ENCODE measurements at regions not wholly inside any gene's neighbourhood (a gene's known extent, or its start where the extent isn't known, plus 50 kb on each side); places are given as distances from the start of the nearest gene placed in this dataset.

DNA sequence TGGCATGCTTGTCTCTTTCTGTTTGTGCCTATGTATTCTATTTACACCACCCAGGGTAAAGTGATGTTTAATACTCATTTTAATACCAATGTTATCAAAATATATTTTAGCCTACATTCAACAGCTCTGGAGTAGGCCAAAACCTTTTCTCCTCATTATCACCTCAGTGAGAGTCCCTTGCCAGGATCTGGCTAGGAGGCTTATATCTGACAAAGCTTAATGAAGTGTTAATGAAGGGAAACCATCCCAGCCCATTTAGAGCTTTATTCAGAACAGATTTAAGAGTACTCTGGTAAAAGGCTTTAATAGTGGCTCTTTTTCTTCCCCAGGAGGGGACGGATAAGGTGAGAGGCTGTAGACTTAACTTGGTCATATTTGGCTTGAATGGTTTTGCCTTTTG, 137.6 kb downstream of the GRIN2B start:
- no peak for DNase-seq (ENCODE audit: low read depth in 4 of 4, low spot score in 2 of 4)

- no peak for DNase-seq (ENCODE audit: low read depth in 4 of 4, low spot score in 2 of 4)
Observed at GRCh38 chr12:13841358-13841757, 140.0 kb downstream of the GRIN2B start.

DNA sequence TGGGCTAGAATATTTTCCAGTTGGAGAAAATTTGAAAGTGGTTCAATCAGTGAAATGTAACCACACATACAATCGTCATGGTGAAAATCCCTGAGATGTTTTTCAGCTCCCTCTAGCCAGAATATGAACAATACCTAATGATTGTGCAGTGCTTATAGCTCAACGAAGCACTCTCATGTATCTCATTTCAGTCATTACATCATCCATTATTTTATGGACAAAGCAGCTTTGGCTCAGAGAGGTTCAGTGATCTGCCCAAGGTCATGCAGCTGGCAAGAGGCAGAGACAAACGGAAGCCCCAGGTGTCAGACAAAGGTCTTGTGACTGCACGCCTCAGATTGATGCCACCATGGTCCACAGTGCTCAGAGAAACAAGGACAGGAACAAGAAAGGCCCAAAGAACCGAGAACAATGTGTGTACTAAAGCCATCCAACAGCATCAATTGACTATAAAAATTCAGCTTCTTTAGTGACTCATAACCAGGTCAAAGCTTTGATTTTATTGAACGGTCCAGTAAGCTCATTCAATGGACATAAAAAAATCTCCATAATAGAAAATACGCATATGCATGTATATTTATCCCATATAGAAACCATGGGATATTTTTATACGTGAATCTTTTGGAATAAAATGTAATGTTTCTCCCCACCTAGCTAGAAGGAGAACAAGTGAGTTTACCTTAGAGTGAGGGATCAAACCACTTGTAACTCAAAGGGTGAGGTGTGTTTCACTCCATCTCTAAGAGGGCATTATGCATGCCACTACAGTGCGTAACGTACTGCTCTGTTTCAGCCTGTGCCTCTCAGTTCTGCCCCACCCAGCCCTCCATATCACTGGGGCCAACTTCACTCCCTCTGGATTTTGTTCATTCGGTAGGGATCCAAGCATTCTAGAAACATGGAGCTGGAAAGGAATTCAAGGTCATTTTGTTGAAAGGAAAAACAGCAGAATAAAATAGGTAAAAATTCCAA, 141.8 kb downstream of the GRIN2B start:
- DNase-seq (ENCODE audit: low read depth in 4 of 4, low spot score in 2 of 4): no peak

- DNase-seq (ENCODE audit: low read depth in 4 of 4, low spot score in 2 of 4): no peak
Observed at GRCh38 chr12:13836099-13836498, 145.3 kb downstream of the GRIN2B start.

DNA sequence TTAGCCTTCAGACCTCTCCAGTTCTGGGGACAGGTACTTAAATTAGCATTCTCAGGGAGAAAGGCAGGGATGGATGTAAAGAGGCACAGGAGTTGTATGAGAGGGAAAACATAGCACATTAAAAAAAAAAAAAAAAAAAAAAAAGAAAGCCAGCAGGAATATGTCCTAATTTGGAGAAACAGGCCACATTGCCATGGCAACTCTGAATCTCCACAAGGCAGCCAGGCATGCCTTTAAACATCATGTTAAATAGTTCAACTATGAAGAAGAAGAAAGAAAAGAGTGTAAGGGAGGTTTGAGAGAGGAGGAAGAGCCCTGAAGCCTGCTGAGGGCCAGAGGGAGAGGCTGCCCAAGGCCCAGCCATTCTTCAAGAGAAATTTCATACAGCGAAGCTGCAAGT, 145.8 kb downstream of the GRIN2B start:
- no peak for DNase-seq (ENCODE audit: low read depth in 4 of 4, low spot score in 2 of 4)

- DNase-seq (ENCODE audit: low read depth in 4 of 4, low spot score in 2 of 4): no peak
Observed at GRCh38 chr12:13834241-13834640, 147.2 kb downstream of the GRIN2B start.

DNA sequence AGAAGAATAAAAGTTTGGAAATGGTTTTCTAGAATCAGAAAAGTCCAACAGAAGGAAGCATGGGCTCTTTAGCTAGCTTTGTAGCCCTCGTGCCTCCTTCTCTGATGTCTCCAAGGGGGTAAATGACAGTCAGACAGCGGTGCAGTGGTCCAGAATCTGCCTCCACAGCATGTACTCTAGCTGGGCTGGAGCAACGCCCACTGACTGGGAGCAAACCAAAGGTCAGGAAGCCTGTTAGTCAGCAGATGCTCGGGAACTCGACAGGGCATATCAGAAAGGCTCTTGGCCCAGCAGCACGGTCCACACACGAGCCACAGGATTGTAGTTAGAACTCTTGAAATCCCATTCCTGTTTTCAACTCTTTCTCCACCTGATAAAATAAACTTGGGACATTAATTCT, 164.3 kb downstream of the GRIN2B start:
- DNase-seq (ENCODE audit: low read depth in 4 of 4, low spot score in 2 of 4): no peak

GRCh38 chr12:13816394-13816793, 165.0 kb downstream of the GRIN2B start:
- peak in 2 of 4 donors; percentile 13 to 52 for DNase-seq (ENCODE audit: low read depth in 4 of 4, low spot score in 2 of 4)

GRCh38 chr12:13812168-13812567, 169.2 kb downstream of the GRIN2B start:
- DNase-seq (ENCODE audit: low read depth in 4 of 4, low spot score in 2 of 4): no peak

DNA sequence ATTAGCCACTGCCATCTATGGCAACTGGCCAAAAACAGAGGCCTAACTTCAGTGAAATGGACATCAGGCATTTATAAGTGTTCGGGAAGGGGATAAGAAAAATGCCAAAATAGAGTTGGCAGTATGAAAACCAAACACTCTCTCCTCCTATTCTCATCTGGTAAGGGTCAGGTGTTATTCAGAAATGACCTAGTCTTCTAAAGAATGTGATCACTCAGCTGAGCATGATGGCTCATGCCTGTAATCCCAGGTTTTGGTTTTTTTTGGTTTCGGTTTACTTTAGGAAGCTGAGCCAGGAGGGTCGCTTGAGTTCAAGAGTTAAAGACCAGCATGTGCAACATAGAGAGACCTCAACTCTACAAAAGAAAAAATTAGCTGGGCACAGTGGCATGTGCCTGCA, 170.3 kb downstream of the GRIN2B start:
- DNase-seq (ENCODE audit: low read depth in 4 of 4, low spot score in 2 of 4): no peak

DNA sequence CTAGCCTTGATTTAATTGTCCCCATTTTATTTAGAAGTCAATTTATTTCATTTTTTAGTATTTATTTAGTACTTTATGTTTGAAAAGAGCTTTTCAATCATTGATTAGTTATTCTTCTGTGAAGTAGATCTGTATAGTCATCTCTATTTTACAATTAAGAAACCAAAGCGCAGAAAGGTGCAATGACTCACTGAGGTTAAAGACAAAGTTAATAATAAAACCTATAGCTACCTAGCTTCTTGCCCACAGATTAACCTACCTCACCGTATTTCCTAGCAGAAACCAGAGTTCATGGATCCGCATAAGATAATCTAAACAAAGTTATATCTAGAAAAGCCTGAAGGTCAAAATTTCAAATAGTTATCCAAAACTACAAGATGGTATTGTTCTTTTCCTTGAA, 176.4 kb downstream of the GRIN2B start:
- no peak for DNase-seq (ENCODE audit: low read depth in 4 of 4, low spot score in 2 of 4)

GRCh38 chr12:13801543-13801942, 179.9 kb downstream of the GRIN2B start:
- DNase-seq (ENCODE audit: low read depth in 4 of 4, low spot score in 2 of 4): no peak

GRCh38 chr12:13799574-13799973, 181.8 kb downstream of the GRIN2B start:
- DNase-seq (ENCODE audit: low read depth in 4 of 4, low spot score in 2 of 4): no peak

DNA sequence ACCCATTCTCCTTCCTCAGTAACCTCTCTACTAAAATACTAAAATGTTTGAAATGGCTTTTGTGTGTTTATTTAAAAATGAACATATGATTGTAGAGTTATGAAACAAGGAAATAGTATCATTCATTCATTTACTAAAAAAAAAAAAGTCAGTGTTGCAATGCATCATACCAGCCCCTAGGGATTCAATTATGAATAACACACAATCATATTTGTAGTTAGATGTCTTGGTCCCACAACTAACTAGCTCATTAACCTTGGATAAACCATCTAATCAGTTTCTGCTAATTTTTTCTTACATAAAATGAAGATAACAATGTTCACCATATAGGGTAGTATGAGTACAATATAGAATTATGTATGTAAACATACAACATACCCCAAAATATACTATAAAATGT, 183.2 kb downstream of the GRIN2B start:
- no peak for DNase-seq (ENCODE audit: low read depth in 4 of 4, low spot score in 2 of 4)

- DNase-seq (ENCODE audit: low read depth in 4 of 4, low spot score in 2 of 4): no peak
Observed at GRCh38 chr12:13794706-13795105, 186.7 kb downstream of the GRIN2B start.

DNA sequence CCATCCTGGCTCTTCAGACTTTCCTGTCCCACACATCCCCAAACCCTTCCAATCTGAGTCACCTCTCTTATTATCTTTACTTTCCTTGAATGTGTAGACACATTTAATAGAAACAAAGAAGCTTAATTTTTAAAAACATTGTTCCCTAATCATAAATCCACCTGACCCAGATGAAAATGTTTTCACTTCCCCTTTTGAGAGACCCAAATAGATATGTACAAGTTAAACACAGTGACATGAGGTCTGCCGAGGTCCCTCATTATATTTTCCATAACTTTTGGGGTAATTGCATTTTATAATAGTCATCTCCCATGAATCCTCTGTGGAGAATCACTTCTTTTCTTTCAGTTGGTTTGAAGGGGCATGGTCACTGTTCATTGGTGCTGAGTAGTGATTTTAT, 191.1 kb downstream of the GRIN2B start:
- DNase-seq (ENCODE audit: low read depth in 4 of 4, low spot score in 2 of 4): no peak

DNA sequence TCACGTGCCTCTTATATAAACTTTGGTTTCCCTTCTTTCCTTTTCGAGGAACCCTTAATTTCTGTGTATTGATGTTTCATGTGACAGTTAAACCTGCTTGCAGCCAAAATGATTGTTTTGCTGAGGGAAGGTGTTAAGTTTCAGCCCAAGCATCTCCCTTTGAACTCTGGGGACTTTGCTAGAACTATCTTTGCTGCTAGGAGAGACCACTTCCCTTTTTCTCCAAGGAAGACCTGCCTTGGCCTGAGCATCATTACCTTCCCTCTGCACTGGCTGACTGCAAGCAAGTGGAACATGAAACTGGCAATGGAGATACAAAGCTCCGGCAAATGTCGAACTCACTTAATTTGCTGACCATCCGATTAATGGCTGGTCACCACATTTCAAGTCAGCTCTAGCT, 192.8 kb downstream of the GRIN2B start:
- no peak for DNase-seq (ENCODE audit: low read depth in 4 of 4, low spot score in 2 of 4)

GRCh38 chr12:13786646-13787045, 194.8 kb downstream of the GRIN2B start:
- DNase-seq (ENCODE audit: low read depth in 4 of 4, low spot score in 2 of 4): no peak

- no peak for DNase-seq (ENCODE audit: low read depth in 4 of 4, low spot score in 2 of 4)
Observed at GRCh38 chr12:13784504-13784903, 196.9 kb downstream of the GRIN2B start.

DNA sequence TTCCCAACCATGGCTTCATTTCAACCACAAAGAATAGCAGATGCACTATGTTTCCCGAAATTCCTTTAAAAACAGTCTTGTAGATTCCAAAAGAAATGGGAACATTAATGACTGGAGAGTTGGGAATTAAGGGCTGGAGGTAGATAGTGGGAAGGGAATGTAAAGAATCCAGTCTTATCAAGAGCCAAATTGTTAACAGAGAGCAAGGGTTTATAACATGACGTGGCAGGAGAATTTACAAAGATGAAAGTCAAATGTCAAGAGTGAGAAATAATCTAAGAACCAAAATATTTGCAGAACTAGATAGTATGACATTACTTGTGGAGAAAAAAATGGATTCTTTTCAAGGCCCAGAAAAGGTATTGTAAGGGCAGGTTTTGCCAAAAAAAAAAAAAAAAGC, 200.9 kb downstream of the GRIN2B start:
- DNase-seq (ENCODE audit: low read depth in 4 of 4, low spot score in 2 of 4): no peak

- no peak for DNase-seq (ENCODE audit: low read depth in 4 of 4, low spot score in 2 of 4)
Observed at GRCh38 chr12:13777374-13777773, 204.0 kb downstream of the GRIN2B start.

GRCh38 chr12:13772264-13772663, 209.1 kb downstream of the GRIN2B start:
- DNase-seq (ENCODE audit: low read depth in 4 of 4, low spot score in 2 of 4): no peak

- no peak for DNase-seq (ENCODE audit: low read depth in 4 of 4, low spot score in 2 of 4)
Observed at GRCh38 chr12:13770576-13770975, 210.8 kb downstream of the GRIN2B start.

All from left renal cortex interstitium (tissue), 4 donors.